Prostate gland (tissue), 2 donors: ENCODE measurements at regions not wholly inside any gene's neighbourhood (a gene's known extent, or its start where the extent isn't known, plus 50 kb on each side); places are given as distances from the start of the nearest gene placed in this dataset.

Source experiments
- DNase-seq: peaks from one replicate; pipeline ENCODE4 v3.0.0-alpha.2; 2019; ENCODE audit warnings: low spot score
- H3K27ac ChIP-seq, 2 donors: fragments of 200-600 bp; sonication (generic); 2 replicates each; pipeline ENCODE4 v1.5.1; 2017 to 2019
- H3K27me3 ChIP-seq: fragments of 200-600 bp; sonication (generic); replicated peaks from 2 replicates; pipeline ENCODE4 v1.5.1; 2019; ENCODE audit not compliant: insufficient read depth
- H3K36me3 ChIP-seq, 2 donors: fragments of 200-600 bp; sonication (generic); 1 replicate in 1 of 2; 2 replicates in 1 of 2; pipeline versions ENCODE4 v1.5.1 to v1.8.1; 2017 to 2019
- H3K4me1 ChIP-seq: fragments of 200-600 bp; sonication (generic); replicated peaks from 2 replicates; pipeline ENCODE4 v1.5.1; 2019
- H3K4me3 ChIP-seq, 2 donors: fragments of 200-600 bp; sonication (generic); 2 replicates each; pipeline ENCODE4 v1.5.1; 2017 to 2019
- H3K9me3 ChIP-seq: fragments of 200-600 bp; sonication (generic); 2 replicates; pipeline ENCODE4 v1.5.1; 2017
- POLR2A ChIP-seq: fragments of 450-650 bp; IDR thresholded peaks from one replicate; pipeline ENCODE4 v1.6.1; 2016; ENCODE audit warnings: antibody characterized with exemption, mild to moderate bottlenecking
- POLR2AphosphoS5 ChIP-seq: sonication (generic); formaldehyde crosslinking; IDR thresholded peaks from one replicate; pipeline ENCODE4 v1.6.1; 2017; ENCODE audit warnings: antibody characterized with exemption
- WGBS: methylation state at CpG from one replicate; pipeline ENCODE4 v1.1.5; 2018; 5-methylcytosine and 5-hydroxymethylcytosine counted together
- intact Hi-C: fragments of 100-400 bp; cut with DNase I; formaldehyde crosslinking; loops from one replicate; pipeline ENCODE4 v1.14.2; 2022
- TF ChIP-seq, protein P1 (sequence below), 4 experiments: fragments of 200-600 bp in 2 of 4; fragments of 450-650 bp in 2 of 4; sonication (generic) in 2 of 4; IDR thresholded peaks; 1 replicate in 3 of 4; 2 replicates in 1 of 4; pipeline ENCODE4 v1.5.1; 2016 to 2019; ENCODE audit warnings: antibody characterized with exemption in 4 of 4, mild to moderate bottlenecking in 2 of 4, moderate library complexity in 2 of 4

- Histone ChIP-seq H3K9me3 (no peaks in the 10 kb centered on the region), H3K4me1 (no peaks in the 10 kb centered on the region), H3K4me3 (no peak overlapping the region), H3K27me3 (no peaks in the 10 kb centered on the region), H3K27ac (no peak overlapping the region), H3K36me3 (no peaks in the 10 kb centered on the region)
- no peak for DNase-seq
- TF ChIP-seq, protein P1, sequence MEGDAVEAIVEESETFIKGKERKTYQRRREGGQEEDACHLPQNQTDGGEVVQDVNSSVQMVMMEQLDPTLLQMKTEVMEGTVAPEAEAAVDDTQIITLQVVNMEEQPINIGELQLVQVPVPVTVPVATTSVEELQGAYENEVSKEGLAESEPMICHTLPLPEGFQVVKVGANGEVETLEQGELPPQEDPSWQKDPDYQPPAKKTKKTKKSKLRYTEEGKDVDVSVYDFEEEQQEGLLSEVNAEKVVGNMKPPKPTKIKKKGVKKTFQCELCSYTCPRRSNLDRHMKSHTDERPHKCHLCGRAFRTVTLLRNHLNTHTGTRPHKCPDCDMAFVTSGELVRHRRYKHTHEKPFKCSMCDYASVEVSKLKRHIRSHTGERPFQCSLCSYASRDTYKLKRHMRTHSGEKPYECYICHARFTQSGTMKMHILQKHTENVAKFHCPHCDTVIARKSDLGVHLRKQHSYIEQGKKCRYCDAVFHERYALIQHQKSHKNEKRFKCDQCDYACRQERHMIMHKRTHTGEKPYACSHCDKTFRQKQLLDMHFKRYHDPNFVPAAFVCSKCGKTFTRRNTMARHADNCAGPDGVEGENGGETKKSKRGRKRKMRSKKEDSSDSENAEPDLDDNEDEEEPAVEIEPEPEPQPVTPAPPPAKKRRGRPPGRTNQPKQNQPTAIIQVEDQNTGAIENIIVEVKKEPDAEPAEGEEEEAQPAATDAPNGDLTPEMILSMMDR (IDR thresholded peaks at IDR 0.05), result no peak
- no peak for TF ChIP-seq POLR2A
- no peak for TF ChIP-seq POLR2AphosphoS5
- intact Hi-C loops, result no loop called here
- WGBS, result 91% methylated on average over 4 of the region's 4 CpGs
Measured at GRCh38 chr9:4435197-4435596, 55.1 kb upstream of the SLC1A1 start.

GRCh38 chr9:4433379-4433778 is 56.9 kb upstream of the SLC1A1 start:
- Histone ChIP-seq H3K36me3 (no peaks in the 10 kb centered on the region), H3K4me1 (no peaks in the 10 kb centered on the region), H3K9me3 (no peaks in the 10 kb centered on the region), H3K27ac (no peak overlapping the region), H3K4me3 (no peak overlapping the region), H3K27me3 (no peaks in the 10 kb centered on the region)
- TF ChIP-seq POLR2AphosphoS5 (no peak), POLR2A (no peak)
- TF ChIP-seq, protein P1 (IDR thresholded peaks at IDR 0.05), result no peak
- intact Hi-C loops, result no loop called here
- DNase-seq, result no peak
- WGBS, result 81% methylated on average over 4 of the region's 4 CpGs

DNA sequence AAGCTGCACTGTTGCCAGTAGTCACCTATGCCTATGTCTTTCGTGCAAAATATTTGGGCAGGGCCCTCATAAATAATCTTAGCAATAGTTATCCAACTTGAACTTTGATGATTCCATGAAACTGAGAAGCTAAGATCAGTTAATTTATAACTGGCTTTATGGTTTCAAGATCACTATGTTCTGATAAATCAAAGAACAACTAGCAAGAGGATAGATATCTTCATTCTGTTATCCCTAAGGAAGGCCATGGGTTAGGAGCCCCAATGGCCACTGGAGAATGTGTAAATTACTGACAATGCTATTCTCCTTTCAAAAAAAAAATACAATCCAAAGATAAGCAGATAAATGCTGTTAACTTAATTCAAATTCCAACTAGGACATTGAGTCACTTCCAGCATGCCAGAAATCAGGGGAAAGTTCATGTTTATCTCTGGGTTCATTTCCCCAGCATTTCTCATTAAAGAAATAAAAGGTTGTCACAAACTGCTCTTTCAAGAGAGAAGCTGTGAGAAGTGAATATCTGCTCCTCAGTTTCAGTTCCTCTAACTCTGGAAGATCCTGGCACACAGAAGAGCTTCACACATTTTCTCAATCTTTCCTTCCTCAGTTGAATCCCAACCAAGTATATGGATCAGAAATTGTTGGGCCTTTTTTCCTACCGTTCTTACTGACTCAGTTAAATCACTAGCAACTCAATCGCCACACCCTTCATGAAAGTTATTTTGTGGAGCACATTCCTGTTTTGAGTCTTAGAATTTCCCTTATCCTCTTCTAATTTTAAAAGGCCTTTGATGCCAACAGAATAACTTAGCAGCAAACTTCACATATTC is 59.6 kb upstream of the SLC1A1 start:
- intact Hi-C loops, result no loop called here
- no peak overlapping the region for H3K27ac ChIP-seq
- H3K27me3 ChIP-seq, result no peaks in the 10 kb centered on the region
- no peak for DNase-seq
- WGBS, result 71% methylated on average over 3 of the region's 3 CpGs
- H3K4me1 ChIP-seq, result no peaks in the 10 kb centered on the region
- TF ChIP-seq POLR2A, result no peak
- TF ChIP-seq POLR2AphosphoS5, result no peak
- TF ChIP-seq, protein P1 (IDR thresholded peaks at IDR 0.05), result no peak
- no peaks in the 10 kb centered on the region for H3K36me3 ChIP-seq
- H3K9me3 ChIP-seq, result no peaks in the 10 kb centered on the region
- no peak overlapping the region for H3K4me3 ChIP-seq

GRCh38 chr9:4425319-4426045 is 64.8 kb upstream of the SLC1A1 start:
- no peaks in the 10 kb centered on the region for H3K27me3 ChIP-seq
- WGBS, result 89% methylated on average over 4 of the region's 4 CpGs
- H3K4me1 ChIP-seq, result no peaks in the 10 kb centered on the region
- intact Hi-C loops, result no loop called here
- no peak for DNase-seq
- no peaks in the 10 kb centered on the region for H3K36me3 ChIP-seq
- no peak overlapping the region for H3K27ac ChIP-seq
- no peaks in the 10 kb centered on the region for H3K9me3 ChIP-seq
- no peak for TF ChIP-seq POLR2A
- no peak for TF ChIP-seq POLR2AphosphoS5
- TF ChIP-seq, protein P1 (IDR thresholded peaks at IDR 0.05), result no peak
- no peak overlapping the region for H3K4me3 ChIP-seq
